Endodermal cell (in vitro differentiated cells): ENCODE measurements at regions not wholly inside any gene's neighbourhood (a gene's known extent, or its start where the extent isn't known, plus 50 kb on each side); places are given as distances from the start of the nearest gene placed in this dataset.

Source experiments
- DNase-seq: peaks from one replicate; pipeline ENCODE4 v3.0.0-alpha.2; 2017
- H3K27ac ChIP-seq: 2 replicates; pipeline ENCODE4 v1.5.1; 2013; ENCODE audit warnings: mild to moderate bottlenecking, low read depth, low read length, moderate library complexity
- H3K27me3 ChIP-seq: 2 replicates; pipeline ENCODE4 v1.6.1; 2013; ENCODE audit warnings: mild to moderate bottlenecking, low read length, moderate library complexity; ENCODE audit not compliant: insufficient read depth, control insufficient read depth, poor library complexity, severe bottlenecking
- H3K36me3 ChIP-seq: 2 replicates; pipeline ENCODE4 v1.7.0; 2013; ENCODE audit warnings: mild to moderate bottlenecking, low read length, moderate library complexity; ENCODE audit not compliant: control insufficient read depth, insufficient read depth
- H3K4me1 ChIP-seq: one replicate; pipeline ENCODE4 v1.7.0; 2013; ENCODE audit warnings: low read length; ENCODE audit not compliant: control insufficient read depth, insufficient read depth
- H3K4me3 ChIP-seq: 2 replicates; pipeline ENCODE4 v1.5.1; 2013; ENCODE audit warnings: mild to moderate bottlenecking, low read length, moderate library complexity
- H3K9ac ChIP-seq: 2 replicates; pipeline ENCODE4 v1.6.1; 2013; ENCODE audit warnings: mild to moderate bottlenecking, low read length, moderate library complexity; ENCODE audit not compliant: poor library complexity, severe bottlenecking; ENCODE audit errors: extremely low read depth
- H3K9me3 ChIP-seq: 2 replicates; pipeline ENCODE4 v1.6.1; 2013; ENCODE audit warnings: mild to moderate bottlenecking, low read length, moderate library complexity; ENCODE audit not compliant: control insufficient read depth
- H3K27ac Mint-ChIP-seq: 2 replicates; pipeline ENCODE4 v1.8.0; 2020; ENCODE audit warnings: mixed read lengths
- H3K27me3 Mint-ChIP-seq: 2 replicates; pipeline ENCODE4 v1.8.0; 2021; ENCODE audit warnings: mild to moderate bottlenecking, mixed read lengths; ENCODE audit not compliant: insufficient read depth
- H3K36me3 Mint-ChIP-seq: 2 replicates; pipeline ENCODE4 v1.8.0; 2020; ENCODE audit warnings: low read depth, mixed read lengths
- H3K4me1 Mint-ChIP-seq: 2 replicates; pipeline ENCODE4 v1.8.0; 2020; ENCODE audit warnings: mixed read lengths
- H3K4me3 Mint-ChIP-seq: 2 replicates; pipeline ENCODE4 v1.8.0; 2020; ENCODE audit warnings: mild to moderate bottlenecking, moderate library complexity, mixed read lengths
- H3K9me3 Mint-ChIP-seq: 2 replicates; pipeline ENCODE4 v1.8.0; 2020; ENCODE audit warnings: mild to moderate bottlenecking, mixed read lengths
- WGBS, 2 experiments: methylation state at CpG; one replicate each; pipeline versions ENCODE4 v1.1.5 to v1.1.7; 2013; ENCODE audit warnings: missing lambda C conversion rate in 2 of 2, mixed read lengths in 1 of 2; ENCODE audit not compliant: insufficient coverage in 1 of 2, insufficient read length in 1 of 2; 5-methylcytosine and 5-hydroxymethylcytosine counted together
- TF ChIP-seq, protein P1 (sequence below): fragments of 200-600 bp; sonication (generic); conservative IDR thresholded peaks from 2 replicates; pipeline ENCODE4 v1.5.0; 2021; ENCODE audit warnings: antibody characterized with exemption, mild to moderate bottlenecking

DNA sequence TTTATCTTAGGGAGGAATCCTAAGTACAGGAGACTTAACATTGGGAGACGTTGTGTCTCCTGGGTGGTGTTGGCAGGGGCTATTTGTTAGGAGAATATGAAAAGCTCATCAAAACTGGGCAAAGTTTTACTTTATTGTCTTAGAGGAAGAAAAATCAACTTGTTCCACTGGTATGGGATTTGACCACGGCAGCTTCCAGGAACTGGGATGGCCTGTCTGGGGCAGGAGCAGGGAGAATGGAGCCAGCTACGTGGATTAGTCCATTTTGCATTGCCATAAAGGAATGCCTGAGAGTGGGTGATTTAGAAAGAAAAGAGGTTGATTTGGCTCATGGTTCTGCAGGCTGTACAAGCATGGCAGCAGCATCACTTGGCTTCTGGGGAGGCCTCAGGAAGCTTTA is 198.4 kb downstream of the ADAMTS15 start:
- Mint-ChIP-seq H3K4me3 (no peak overlapping the region), H3K27ac (no peak overlapping the region), H3K36me3 (no peaks in the 10 kb centered on the region), H3K27me3 (no peaks in the 10 kb centered on the region), H3K4me1 (no peaks in the 10 kb centered on the region), H3K9me3 (no peaks in the 10 kb centered on the region)
- Histone ChIP-seq H3K4me1 (no peaks in the 10 kb centered on the region), H3K27me3 (no peaks in the 10 kb centered on the region), H3K4me3 (no peak overlapping the region), H3K9me3 (no peaks in the 10 kb centered on the region), H3K9ac (no peak overlapping the region), H3K36me3 (no peaks in the 10 kb centered on the region), H3K27ac (no peak overlapping the region)
- WGBS, 2 experiments = 88 to 100% methylated on average over 2 to 3 of the region's 3 CpGs
- TF ChIP-seq, protein P1, sequence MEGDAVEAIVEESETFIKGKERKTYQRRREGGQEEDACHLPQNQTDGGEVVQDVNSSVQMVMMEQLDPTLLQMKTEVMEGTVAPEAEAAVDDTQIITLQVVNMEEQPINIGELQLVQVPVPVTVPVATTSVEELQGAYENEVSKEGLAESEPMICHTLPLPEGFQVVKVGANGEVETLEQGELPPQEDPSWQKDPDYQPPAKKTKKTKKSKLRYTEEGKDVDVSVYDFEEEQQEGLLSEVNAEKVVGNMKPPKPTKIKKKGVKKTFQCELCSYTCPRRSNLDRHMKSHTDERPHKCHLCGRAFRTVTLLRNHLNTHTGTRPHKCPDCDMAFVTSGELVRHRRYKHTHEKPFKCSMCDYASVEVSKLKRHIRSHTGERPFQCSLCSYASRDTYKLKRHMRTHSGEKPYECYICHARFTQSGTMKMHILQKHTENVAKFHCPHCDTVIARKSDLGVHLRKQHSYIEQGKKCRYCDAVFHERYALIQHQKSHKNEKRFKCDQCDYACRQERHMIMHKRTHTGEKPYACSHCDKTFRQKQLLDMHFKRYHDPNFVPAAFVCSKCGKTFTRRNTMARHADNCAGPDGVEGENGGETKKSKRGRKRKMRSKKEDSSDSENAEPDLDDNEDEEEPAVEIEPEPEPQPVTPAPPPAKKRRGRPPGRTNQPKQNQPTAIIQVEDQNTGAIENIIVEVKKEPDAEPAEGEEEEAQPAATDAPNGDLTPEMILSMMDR = no peak
- no peak for DNase-seq

DNA sequence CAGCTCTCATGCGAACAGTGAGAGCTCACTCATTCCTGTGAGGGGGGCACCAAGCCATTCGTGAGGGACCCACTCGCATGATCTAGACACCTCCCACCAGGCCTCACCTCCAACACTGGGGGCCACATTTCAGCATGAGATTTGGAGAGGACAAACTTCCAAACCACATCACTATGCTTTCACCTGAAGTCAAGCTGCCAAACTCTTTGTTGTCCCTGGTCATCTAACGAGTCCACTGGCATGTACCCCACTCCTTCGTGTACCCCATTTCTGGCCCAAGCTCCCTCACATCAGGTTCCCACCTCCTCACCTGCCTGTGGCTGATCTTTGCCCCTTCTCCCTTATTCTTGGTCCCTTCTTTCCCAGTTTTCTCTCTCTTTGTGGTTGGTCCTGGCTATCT is 198.9 kb downstream of the ADAMTS15 start:
- no peaks in the 10 kb centered on the region for H3K27me3 Mint-ChIP-seq
- no peak overlapping the region for H3K4me3 ChIP-seq
- H3K9me3 ChIP-seq = no peaks in the 10 kb centered on the region
- no peak overlapping the region for H3K27ac ChIP-seq
- H3K4me1 ChIP-seq = no peaks in the 10 kb centered on the region
- no peak overlapping the region for H3K4me3 Mint-ChIP-seq
- no peak overlapping the region for H3K9ac ChIP-seq
- TF ChIP-seq, protein P1 = no peak
- H3K36me3 Mint-ChIP-seq = no peaks in the 10 kb centered on the region
- H3K4me1 Mint-ChIP-seq = no peaks in the 10 kb centered on the region
- H3K27ac Mint-ChIP-seq = no peak overlapping the region
- WGBS, 2 experiments = 94% methylated on average over 5 of the region's 5 CpGs; no CpG with 5 or more reads in 1 of the 2 experiments
- no peaks in the 10 kb centered on the region for H3K9me3 Mint-ChIP-seq
- no peaks in the 10 kb centered on the region for H3K36me3 ChIP-seq
- no peak for DNase-seq
- H3K27me3 ChIP-seq = no peaks in the 10 kb centered on the region

DNA sequence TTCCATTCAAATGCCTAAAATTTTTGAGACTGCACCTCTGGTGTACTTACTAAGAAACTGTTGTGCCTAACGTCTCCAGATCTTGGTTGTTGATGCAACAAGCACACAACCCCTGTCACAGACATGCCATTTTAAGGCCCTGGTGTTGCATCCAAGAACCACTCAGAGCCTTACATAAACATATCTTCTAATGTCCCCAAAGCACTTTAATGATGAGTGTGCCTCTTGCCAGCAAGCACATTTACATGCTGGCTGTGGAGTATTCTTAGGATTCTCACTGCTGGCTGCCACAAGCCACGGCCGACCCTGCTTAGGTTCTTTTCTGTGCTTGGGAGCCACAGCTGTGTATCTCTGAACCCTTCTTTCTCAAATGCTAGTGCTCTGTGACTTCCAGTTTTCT is 201.4 kb downstream of the ADAMTS15 start:
- no peaks in the 10 kb centered on the region for H3K27me3 ChIP-seq
- TF ChIP-seq, protein P1 = no peak
- H3K4me3 ChIP-seq = no peak overlapping the region
- DNase-seq = no peak
- Mint-ChIP-seq H3K27ac (no peak overlapping the region), H3K4me3 (no peak overlapping the region), H3K9me3 (no peaks in the 10 kb centered on the region), H3K36me3 (no peaks in the 10 kb centered on the region), H3K27me3 (no peaks in the 10 kb centered on the region), H3K4me1 (peaks cover 13% of the 10 kb centered on the region)
- H3K27ac ChIP-seq = no peak overlapping the region
- H3K9me3 ChIP-seq = no peaks in the 10 kb centered on the region
- H3K36me3 ChIP-seq = no peaks in the 10 kb centered on the region
- no peak overlapping the region for H3K9ac ChIP-seq
- WGBS, 2 experiments = 91 to 100% methylated on average over 3 of the region's 3 CpGs
- no peaks in the 10 kb centered on the region for H3K4me1 ChIP-seq
